ENCODE measurements at regions not wholly inside any gene's neighbourhood (a gene's known extent, or its start where the extent isn't known, plus 50 kb on each side); places are given as distances from the start of the nearest gene placed in this dataset.

- TF ChIP-seq CTCF (IDR thresholded peaks at IDR 0.05), result no peak
- TF ChIP-seq POLR2A (IDR thresholded peaks at IDR 0.05), result no peak
- no peak for TF ChIP-seq EP300 (IDR thresholded peaks at IDR 0.05)
Observed at GRCh38 chr15:23869396-23869795, 182.3 kb upstream of the NDN start.
